HepG2 (cell line): ENCODE measurements at regions not wholly inside any gene's neighbourhood (a gene's known extent, or its start where the extent isn't known, plus 50 kb on each side); places are given as distances from the start of the nearest gene placed in this dataset.
"Not testable (repeated sequence)": the region's sequence is repeated elsewhere in the genome, so short reads cannot be mapped to it uniquely, and the experiment has no call there.

Experiments
- EZH2 ChIP-seq: conservative IDR thresholded peaks from 2 replicates; pipeline ENCODE4 v1.6.1; 2012; ENCODE audit warnings: mild to moderate bottlenecking, low read depth, low read length, moderate library complexity
- HIVEP1 ChIP-seq: sonication (generic); formaldehyde crosslinking; IDR thresholded peaks from 2 replicates; pipeline ENCODE4 v1.4.0; 2020; ENCODE audit warnings: mild to moderate bottlenecking, missing genetic modification reagents
- NONO ChIP-seq, 2 experiments: fragments of 450-650 bp in 1 of 2; sonication (generic) in 1 of 2; formaldehyde crosslinking in 1 of 2; IDR thresholded peaks in 1 of 2; conservative IDR thresholded peaks in 1 of 2; 2 replicates each; pipeline versions ENCODE4 v1.6.1 to v1.8.0; 2017 to 2022; ENCODE audit warnings: mild to moderate bottlenecking in 1 of 2, missing genetic modification reagents in 1 of 2, moderate library complexity in 1 of 2
- POLR2A ChIP-seq, 2 experiments: IDR thresholded peaks; 2 replicates each; pipeline ENCODE4 v1.6.1; 2011; ENCODE audit warnings: low read depth in 2 of 2, low read length in 2 of 2, mild to moderate bottlenecking in 1 of 2, moderate library complexity in 1 of 2; ENCODE audit not compliant: insufficient read depth in 1 of 2
- SP4 ChIP-seq: sonication (generic); formaldehyde crosslinking; IDR thresholded peaks from 2 replicates; pipeline ENCODE4 v1.8.1; 2023; ENCODE audit warnings: mild to moderate bottlenecking, missing genetic modification reagents
- SRSF4 ChIP-seq: fragments of 200-400 bp; formaldehyde crosslinking; IDR thresholded peaks from one replicate; pipeline ENCODE4 v1.6.1; 2018; ENCODE audit warnings: mild to moderate bottlenecking, low read depth, low read length, moderate library complexity; ENCODE audit not compliant: poor library complexity, severe bottlenecking
- ZNF17 ChIP-seq: sonication (generic); formaldehyde crosslinking; IDR thresholded peaks from 2 replicates; pipeline ENCODE4 v1.5.0; 2020; ENCODE audit warnings: mild to moderate bottlenecking, missing genetic modification reagents
- ZNF577 ChIP-seq: sonication (generic); formaldehyde crosslinking; IDR thresholded peaks from 2 replicates; pipeline ENCODE4 v1.4.0; 2020; ENCODE audit warnings: mild to moderate bottlenecking, low read depth, missing genetic modification reagents, borderline replicate concordance
- TF ChIP-seq, protein P1 (sequence below): IDR thresholded peaks from 2 replicates; pipeline ENCODE4 v1.6.1; 2018; ENCODE audit warnings: missing genetic modification reagents
- TF ChIP-seq, protein P2 (sequence below): sonication (generic); formaldehyde crosslinking; IDR thresholded peaks from one replicate; pipeline ENCODE4 v1.5.1; 2020; ENCODE audit warnings: mild to moderate bottlenecking, missing genetic modification reagents; ENCODE audit errors: not compliant biosample characterization
- TF ChIP-seq, protein P3 (sequence below): sonication (generic); formaldehyde crosslinking; IDR thresholded peaks from 2 replicates; pipeline ENCODE4 v1.5.0; 2020; ENCODE audit warnings: mild to moderate bottlenecking, missing genetic modification reagents, moderate library complexity

DNA sequence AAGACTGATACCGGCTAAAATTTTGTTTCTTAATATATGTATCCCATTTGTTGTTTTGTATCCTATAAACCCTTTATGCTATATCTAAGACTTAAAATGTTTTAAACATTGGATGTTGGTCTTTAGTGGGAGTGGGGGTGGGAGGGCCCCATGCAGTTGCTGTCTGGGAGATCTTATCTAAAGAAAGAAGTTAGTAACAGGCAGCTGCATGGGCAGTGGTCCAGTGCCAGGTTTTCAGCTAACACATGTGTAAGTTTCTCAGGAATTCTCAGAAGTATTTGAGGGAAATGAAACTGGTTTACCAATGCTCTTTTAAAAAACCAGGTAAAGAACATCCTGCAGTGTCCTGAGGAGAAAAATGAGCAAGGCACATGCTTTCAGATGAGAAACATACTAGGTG is 738.3 kb upstream of the AMELY start:
- TF ChIP-seq, protein P1, sequence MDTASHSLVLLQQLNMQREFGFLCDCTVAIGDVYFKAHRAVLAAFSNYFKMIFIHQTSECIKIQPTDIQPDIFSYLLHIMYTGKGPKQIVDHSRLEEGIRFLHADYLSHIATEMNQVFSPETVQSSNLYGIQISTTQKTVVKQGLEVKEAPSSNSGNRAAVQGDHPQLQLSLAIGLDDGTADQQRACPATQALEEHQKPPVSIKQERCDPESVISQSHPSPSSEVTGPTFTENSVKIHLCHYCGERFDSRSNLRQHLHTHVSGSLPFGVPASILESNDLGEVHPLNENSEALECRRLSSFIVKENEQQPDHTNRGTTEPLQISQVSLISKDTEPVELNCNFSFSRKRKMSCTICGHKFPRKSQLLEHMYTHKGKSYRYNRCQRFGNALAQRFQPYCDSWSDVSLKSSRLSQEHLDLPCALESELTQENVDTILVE: not testable (repeated sequence)
- not testable (repeated sequence) for TF ChIP-seq HIVEP1 (CRISPR knock-in tag); NONO (IDR thresholded peaks at IDR 0.05); NONO (CRISPR knock-in tag; conservative IDR thresholded peaks at IDR 0.05); SRSF4; ZNF17 (CRISPR knock-in tag); EZH2; SP4 (CRISPR knock-in tag); ZNF577; POLR2A (IDR thresholded peaks at IDR 0.05; ENCODE audit: insufficient read depth in 1 of 2, low read depth in 2 of 2, low read length in 2 of 2)
- TF ChIP-seq, protein P2, sequence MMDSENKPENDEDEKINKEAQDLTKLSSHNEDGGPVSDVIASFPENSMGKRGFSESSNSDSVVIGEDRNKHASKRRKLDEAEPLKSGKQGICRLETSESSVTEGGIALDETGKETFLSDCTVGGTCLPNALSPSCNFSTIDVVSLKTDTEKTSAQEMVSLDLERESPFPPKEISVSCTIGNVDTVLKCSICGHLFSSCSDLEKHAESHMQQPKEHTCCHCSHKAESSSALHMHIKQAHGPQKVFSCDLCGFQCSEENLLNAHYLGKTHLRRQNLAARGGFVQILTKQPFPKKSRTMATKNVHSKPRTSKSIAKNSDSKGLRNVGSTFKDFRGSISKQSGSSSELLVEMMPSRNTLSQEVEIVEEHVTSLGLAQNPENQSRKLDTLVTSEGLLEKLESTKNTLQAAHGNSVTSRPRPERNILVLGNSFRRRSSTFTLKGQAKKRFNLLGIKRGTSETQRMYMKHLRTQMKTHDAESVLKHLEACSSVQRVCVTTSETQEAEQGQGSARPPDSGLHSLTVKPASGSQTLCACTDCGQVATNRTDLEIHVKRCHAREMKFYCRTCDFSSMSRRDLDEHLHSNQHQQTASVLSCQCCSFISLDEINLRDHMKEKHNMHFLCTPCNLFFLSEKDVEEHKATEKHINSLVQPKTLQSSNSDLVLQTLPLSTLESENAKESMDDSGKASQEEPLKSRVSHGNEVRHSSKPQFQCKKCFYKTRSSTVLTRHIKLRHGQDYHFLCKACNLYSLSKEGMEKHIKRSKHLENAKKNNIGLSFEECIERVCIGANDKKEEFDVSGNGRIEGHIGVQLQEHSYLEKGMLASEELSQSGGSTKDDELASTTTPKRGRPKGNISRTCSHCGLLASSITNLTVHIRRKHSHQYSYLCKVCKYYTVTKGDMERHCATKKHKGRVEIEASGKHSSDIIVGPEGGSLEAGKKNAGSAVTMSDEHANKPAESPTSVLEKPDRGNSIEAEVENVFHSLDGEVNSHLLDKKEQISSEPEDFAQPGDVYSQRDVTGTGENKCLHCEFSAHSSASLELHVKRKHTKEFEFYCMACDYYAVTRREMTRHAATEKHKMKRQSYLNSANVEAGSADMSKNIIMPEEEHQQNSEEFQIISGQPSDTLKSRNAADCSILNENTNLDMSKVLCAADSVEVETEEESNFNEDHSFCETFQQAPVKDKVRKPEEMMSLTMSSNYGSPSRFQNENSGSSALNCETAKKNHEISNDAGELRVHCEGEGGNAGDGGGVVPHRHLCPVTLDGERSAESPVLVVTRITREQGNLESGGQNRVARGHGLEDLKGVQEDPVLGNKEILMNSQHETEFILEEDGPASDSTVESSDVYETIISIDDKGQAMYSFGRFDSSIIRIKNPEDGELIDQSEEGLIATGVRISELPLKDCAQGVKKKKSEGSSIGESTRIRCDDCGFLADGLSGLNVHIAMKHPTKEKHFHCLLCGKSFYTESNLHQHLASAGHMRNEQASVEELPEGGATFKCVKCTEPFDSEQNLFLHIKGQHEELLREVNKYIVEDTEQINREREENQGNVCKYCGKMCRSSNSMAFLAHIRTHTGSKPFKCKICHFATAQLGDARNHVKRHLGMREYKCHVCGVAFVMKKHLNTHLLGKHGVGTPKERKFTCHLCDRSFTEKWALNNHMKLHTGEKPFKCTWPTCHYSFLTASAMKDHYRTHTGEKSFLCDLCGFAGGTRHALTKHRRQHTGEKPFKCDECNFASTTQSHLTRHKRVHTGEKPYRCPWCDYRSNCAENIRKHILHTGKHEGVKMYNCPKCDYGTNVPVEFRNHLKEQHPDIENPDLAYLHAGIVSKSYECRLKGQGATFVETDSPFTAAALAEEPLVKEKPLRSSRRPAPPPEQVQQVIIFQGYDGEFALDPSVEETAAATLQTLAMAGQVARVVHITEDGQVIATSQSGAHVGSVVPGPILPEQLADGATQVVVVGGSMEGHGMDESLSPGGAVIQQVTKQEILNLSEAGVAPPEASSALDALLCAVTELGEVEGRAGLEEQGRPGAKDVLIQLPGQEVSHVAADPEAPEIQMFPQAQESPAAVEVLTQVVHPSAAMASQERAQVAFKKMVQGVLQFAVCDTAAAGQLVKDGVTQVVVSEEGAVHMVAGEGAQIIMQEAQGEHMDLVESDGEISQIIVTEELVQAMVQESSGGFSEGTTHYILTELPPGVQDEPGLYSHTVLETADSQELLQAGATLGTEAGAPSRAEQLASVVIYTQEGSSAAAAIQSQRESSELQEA (CRISPR knock-in tag): not testable (repeated sequence)
- TF ChIP-seq, protein P3, sequence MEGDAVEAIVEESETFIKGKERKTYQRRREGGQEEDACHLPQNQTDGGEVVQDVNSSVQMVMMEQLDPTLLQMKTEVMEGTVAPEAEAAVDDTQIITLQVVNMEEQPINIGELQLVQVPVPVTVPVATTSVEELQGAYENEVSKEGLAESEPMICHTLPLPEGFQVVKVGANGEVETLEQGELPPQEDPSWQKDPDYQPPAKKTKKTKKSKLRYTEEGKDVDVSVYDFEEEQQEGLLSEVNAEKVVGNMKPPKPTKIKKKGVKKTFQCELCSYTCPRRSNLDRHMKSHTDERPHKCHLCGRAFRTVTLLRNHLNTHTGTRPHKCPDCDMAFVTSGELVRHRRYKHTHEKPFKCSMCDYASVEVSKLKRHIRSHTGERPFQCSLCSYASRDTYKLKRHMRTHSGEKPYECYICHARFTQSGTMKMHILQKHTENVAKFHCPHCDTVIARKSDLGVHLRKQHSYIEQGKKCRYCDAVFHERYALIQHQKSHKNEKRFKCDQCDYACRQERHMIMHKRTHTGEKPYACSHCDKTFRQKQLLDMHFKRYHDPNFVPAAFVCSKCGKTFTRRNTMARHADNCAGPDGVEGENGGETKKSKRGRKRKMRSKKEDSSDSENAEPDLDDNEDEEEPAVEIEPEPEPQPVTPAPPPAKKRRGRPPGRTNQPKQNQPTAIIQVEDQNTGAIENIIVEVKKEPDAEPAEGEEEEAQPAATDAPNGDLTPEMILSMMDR: not testable (repeated sequence)
